Mammary epithelial cell (primary cell): ENCODE measurements at regions not wholly inside any gene's neighbourhood (a gene's known extent, or its start where the extent isn't known, plus 50 kb on each side); places are given as distances from the start of the nearest gene placed in this dataset.

Experiments
- EZH2 ChIP-seq: IDR thresholded peaks from 2 replicates; pipeline ENCODE4 v1.6.1; 2012; ENCODE audit warnings: low read length, inconsistent platforms, borderline replicate concordance
- TF ChIP-seq, protein P1 (sequence below), 2 donors: IDR thresholded peaks in 1 of 2; conservative IDR thresholded peaks in 1 of 2; 2 replicates each; pipeline ENCODE4 v1.5.1; 2011 to 2012; ENCODE audit warnings: inconsistent platforms in 2 of 2, low read length in 2 of 2, mild to moderate bottlenecking in 2 of 2, control low read depth in 1 of 2, low read depth in 1 of 2; ENCODE audit not compliant: insufficient read depth in 1 of 2; ENCODE audit errors: extremely low read depth in 1 of 2

DNA sequence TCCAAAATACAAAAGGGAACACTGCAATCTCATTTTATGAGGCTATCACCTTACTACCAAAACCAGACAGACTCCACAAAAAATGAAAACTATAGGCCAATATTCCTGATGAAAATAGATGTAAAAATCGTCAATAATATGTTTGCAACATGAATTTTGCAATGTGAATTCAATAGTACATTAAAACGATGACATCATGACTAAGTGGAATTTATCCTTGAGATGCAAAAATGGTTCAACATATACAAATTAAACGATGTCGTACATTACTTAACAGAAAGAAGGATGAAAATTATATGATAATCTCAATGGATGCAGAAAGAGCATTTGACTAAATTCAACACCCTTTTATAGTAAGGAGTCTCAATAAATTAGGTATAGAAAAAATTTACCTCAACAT, 123.0 kb downstream of the AREG start:
- no peak for TF ChIP-seq EZH2
- TF ChIP-seq, protein P1, sequence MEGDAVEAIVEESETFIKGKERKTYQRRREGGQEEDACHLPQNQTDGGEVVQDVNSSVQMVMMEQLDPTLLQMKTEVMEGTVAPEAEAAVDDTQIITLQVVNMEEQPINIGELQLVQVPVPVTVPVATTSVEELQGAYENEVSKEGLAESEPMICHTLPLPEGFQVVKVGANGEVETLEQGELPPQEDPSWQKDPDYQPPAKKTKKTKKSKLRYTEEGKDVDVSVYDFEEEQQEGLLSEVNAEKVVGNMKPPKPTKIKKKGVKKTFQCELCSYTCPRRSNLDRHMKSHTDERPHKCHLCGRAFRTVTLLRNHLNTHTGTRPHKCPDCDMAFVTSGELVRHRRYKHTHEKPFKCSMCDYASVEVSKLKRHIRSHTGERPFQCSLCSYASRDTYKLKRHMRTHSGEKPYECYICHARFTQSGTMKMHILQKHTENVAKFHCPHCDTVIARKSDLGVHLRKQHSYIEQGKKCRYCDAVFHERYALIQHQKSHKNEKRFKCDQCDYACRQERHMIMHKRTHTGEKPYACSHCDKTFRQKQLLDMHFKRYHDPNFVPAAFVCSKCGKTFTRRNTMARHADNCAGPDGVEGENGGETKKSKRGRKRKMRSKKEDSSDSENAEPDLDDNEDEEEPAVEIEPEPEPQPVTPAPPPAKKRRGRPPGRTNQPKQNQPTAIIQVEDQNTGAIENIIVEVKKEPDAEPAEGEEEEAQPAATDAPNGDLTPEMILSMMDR (conservative IDR thresholded peaks at IDR 0.05 in 1 of 2, IDR thresholded peaks at IDR 0.05 in 1 of 2; ENCODE audit: extremely low read depth in 1 of 2, insufficient read depth in 1 of 2, low read depth in 1 of 2, low read length in 2 of 2), result no peak
